Astrocyte of the cerebellum (primary cell): ENCODE measurements at regions not wholly inside any gene's neighbourhood (a gene's known extent, or its start where the extent isn't known, plus 50 kb on each side); places are given as distances from the start of the nearest gene placed in this dataset.

ENCODE experiments used
- DNase-seq: peaks from one replicate; pipeline ENCODE4 v3.0.0-alpha.2; 2011; ENCODE audit warnings: low read depth
- H3K4me3 ChIP-seq: 2 replicates; pipeline ENCODE4 v1.5.1; 2011; ENCODE audit warnings: mild to moderate bottlenecking, low read depth, low read length, moderate library complexity
- in situ Hi-C: cut with HindIII; loops from 2 replicates; pipeline ENCODE4 v1.10.0; 2017; ENCODE audit warnings: low sequenced_read_pairs
- TF ChIP-seq, protein P1 (sequence below): IDR thresholded peaks from 2 replicates; pipeline ENCODE4 v1.5.1; 2012; ENCODE audit warnings: low read length, low read depth, moderate library complexity, mild to moderate bottlenecking; ENCODE audit errors: missing control alignments

- TF ChIP-seq, protein P1, sequence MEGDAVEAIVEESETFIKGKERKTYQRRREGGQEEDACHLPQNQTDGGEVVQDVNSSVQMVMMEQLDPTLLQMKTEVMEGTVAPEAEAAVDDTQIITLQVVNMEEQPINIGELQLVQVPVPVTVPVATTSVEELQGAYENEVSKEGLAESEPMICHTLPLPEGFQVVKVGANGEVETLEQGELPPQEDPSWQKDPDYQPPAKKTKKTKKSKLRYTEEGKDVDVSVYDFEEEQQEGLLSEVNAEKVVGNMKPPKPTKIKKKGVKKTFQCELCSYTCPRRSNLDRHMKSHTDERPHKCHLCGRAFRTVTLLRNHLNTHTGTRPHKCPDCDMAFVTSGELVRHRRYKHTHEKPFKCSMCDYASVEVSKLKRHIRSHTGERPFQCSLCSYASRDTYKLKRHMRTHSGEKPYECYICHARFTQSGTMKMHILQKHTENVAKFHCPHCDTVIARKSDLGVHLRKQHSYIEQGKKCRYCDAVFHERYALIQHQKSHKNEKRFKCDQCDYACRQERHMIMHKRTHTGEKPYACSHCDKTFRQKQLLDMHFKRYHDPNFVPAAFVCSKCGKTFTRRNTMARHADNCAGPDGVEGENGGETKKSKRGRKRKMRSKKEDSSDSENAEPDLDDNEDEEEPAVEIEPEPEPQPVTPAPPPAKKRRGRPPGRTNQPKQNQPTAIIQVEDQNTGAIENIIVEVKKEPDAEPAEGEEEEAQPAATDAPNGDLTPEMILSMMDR, result no peak
- no peak overlapping the region for H3K4me3 ChIP-seq
- DNase-seq, result no peak
- in situ Hi-C loops, result no loop called here
Observed at GRCh38 chr3:168289471-168290008, 193.8 kb upstream of the GOLIM4 start.

DNA sequence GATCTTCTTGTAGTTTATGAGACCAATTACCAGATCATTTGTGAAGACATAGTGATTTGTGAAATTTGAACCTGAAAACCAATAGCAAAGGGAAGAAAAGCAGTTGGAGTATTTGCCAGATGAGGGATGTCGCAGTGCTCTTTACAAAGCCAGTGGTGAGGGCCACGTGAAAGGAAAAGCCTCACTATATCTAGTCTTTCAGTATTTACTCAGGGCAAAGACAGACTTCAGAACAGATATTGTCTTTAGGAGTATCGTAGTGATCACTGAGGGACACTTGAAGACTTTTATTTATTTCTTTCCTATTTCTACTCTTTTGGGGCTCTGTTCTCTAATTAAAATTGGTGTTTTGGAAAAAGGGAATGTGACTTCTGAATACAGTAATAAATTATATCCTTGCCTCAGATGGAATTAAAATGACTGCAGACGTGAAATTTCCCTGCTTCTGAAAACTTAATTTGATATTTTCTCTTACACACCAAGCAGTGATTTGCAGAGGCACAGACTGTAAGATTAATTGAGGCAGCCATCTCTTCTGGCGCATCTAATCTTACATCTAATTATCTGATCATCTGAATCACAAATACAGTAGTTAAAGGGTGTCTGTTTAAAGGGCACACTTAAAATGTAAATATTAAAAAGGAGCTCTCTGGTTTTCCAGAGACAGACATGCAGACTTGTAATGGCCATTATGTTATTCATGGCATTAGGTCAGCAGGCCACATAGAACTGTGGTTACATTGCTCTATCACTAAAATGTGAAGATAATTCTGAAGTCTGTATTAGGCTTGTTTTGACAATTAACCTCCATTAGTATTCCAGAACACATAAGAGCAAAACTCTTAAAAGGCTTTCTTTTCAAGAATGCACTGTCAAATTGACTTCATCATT lies 193.0 kb upstream of the GOLIM4 start:
- DNase-seq, result no peak
- H3K4me3 ChIP-seq, result no peak overlapping the region
- in situ Hi-C loops, result no loop called here
- TF ChIP-seq, protein P1, result no peak

DNA sequence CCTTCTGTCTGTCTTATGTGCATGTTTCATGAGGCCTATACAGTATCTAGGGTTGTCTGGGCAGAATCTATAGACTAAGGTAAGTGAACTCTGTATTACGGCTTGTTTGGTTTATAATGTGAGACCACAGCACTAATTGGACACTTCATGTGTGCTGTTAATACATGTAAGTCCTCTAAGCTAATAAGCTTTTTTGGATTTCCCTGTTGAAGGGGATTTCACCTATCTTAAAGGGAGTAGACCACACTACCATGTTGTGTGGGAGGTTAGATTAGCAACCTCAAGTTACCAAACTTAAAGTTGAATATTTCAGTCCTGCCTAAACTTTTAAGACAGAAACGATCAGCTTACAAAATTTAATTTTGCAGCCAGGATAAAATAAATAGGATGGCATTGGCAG lies 189.8 kb upstream of the GOLIM4 start:
- in situ Hi-C loops, result no loop called here
- no peak overlapping the region for H3K4me3 ChIP-seq
- no peak for DNase-seq
- TF ChIP-seq, protein P1, result no peak

DNA sequence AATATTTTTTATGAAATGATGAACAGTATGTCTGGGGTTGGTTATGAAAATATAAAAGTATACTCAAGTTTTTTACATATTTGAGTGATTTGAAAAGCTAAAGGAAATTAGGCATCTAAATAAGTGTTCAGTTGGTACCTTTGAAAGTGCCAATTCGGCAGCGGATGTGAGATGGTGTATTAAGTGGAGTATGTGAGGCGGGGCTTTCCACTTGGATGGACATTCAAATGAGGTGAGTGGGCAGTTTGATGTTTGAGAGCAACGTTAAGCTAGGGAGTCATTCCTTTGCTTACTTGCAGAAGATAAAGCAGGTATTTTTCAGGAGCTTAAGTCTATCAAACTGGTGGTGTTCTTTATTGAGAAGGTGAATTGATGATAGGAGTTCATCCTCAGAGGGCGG lies 189.0 kb upstream of the GOLIM4 start:
- no peak overlapping the region for H3K4me3 ChIP-seq
- in situ Hi-C loops, result no loop called here
- TF ChIP-seq, protein P1, result no peak
- no peak for DNase-seq

GRCh38 chr3:168275662-168276061 lies 179.9 kb upstream of the GOLIM4 start:
- DNase-seq, result no peak
- in situ Hi-C loops, result no loop called here
- TF ChIP-seq, protein P1, result no peak
- H3K4me3 ChIP-seq, result no peak overlapping the region

DNA sequence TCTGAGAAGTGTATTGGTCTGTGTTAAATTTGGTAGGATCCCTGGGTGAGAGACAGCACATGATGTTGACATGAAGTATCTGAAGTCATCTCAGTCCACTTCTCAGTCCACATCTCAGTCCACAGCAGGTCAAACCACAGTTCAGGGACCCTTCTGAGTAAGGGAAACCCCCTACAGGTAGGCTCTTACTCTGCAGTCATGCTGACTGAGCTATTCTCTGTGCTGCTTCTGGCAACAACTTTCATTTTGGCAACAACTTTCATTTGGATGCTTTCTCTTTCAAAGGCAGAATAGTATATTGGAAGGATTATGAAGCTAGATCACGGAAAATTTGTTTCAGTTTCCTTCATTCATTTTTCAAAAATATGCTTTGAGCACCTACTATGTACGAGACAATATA lies 178.2 kb upstream of the GOLIM4 start:
- in situ Hi-C loops, result no loop called here
- H3K4me3 ChIP-seq, result no peak overlapping the region
- no peak for DNase-seq
- TF ChIP-seq, protein P1, result peak; percentile 9
